NCI-H2196 (cell line): ENCODE measurements at regions not wholly inside any gene's neighbourhood (a gene's known extent, or its start where the extent isn't known, plus 50 kb on each side); places are given as distances from the start of the nearest gene placed in this dataset.
"Not testable (repeated sequence)": the region's sequence is repeated elsewhere in the genome, so short reads cannot be mapped to it uniquely, and the experiment has no call there.

Source experiments
- DNase-seq: peaks from one replicate; lab custom pipeline; 2025; ENCODE audit not compliant: unreplicated experiment; lab: John Stamatoyannopoulos, UW

- DNase-seq, result not testable (repeated sequence)
These were observed 370.8 kb downstream of the TMEM121 start for GRCh38 chr14:105896961-105897724.

- DNase-seq, result no peak
These were observed 371.3 kb downstream of the TMEM121 start for GRCh38 chr14:105897725-105898113.

GRCh38 chr14:105898482-105899010 is 372.2 kb downstream of the TMEM121 start:
- no peak for DNase-seq

GRCh38 chr14:105899071-105899641 is 372.8 kb downstream of the TMEM121 start:
- no peak for DNase-seq

- no peak for DNase-seq
These were observed 373.4 kb downstream of the TMEM121 start for GRCh38 chr14:105899657-105900397.

- DNase-seq, result no peak
These were observed 374.2 kb downstream of the TMEM121 start for GRCh38 chr14:105900398-105901160.

- DNase-seq, result no peak
These were observed 374.8 kb downstream of the TMEM121 start for GRCh38 chr14:105901226-105901625.

GRCh38 chr14:105902131-105902898 is 375.9 kb downstream of the TMEM121 start:
- DNase-seq, result no peak

GRCh38 chr14:105902899-105903165 is 376.4 kb downstream of the TMEM121 start:
- DNase-seq, result not testable (repeated sequence)

GRCh38 chr14:105903971-105904370 is 377.6 kb downstream of the TMEM121 start:
- DNase-seq, result no peak

GRCh38 chr14:105904379-105904778 is 378.0 kb downstream of the TMEM121 start:
- DNase-seq, result no peak

GRCh38 chr14:105905456-105905855 is 379.1 kb downstream of the TMEM121 start:
- no peak for DNase-seq

- DNase-seq, result no peak
These were observed 380.9 kb downstream of the TMEM121 start for GRCh38 chr14:105907276-105907675.

- no peak for DNase-seq
These were observed 381.6 kb downstream of the TMEM121 start for GRCh38 chr14:105908006-105908405.

- no peak for DNase-seq
These were observed 382.1 kb downstream of the TMEM121 start for GRCh38 chr14:105908481-105908911.

- DNase-seq, result no peak
These were observed 382.9 kb downstream of the TMEM121 start for GRCh38 chr14:105909046-105909827.

- not testable (repeated sequence) for DNase-seq
These were observed 383.4 kb downstream of the TMEM121 start for GRCh38 chr14:105909828-105910120.

GRCh38 chr14:105910426-105910825 is 384.0 kb downstream of the TMEM121 start:
- no peak for DNase-seq

GRCh38 chr14:105911006-105911847 is 384.8 kb downstream of the TMEM121 start:
- no peak for DNase-seq
